Heart left ventricle (tissue), 16 donors: ENCODE measurements at regions not wholly inside any gene's neighbourhood (a gene's known extent, or its start where the extent isn't known, plus 50 kb on each side); places are given as distances from the start of the nearest gene placed in this dataset.

Source experiments
- ATAC-seq, 4 donors: fragments of 200-7000 bp; cut with Tn5 transposase; one replicate each; pipeline ENCODE4 v1.9.1; 2020 to 2022; ENCODE audit warnings: moderate library complexity in 4 of 4, mild to moderate bottlenecking in 3 of 4, moderate number of reproducible peaks in 1 of 4
- DNase-seq, 5 donors: peaks; one replicate each; pipeline ENCODE4 v3.0.0-alpha.2; 2020
- H3K27ac ChIP-seq, 12 donors: fragments of 200-600 bp; sonication (generic) in 4 of 12; one replicate each; pipeline versions ENCODE4 v1.5.0 to v1.8.0; 2016 to 2022; ENCODE audit warnings: mild to moderate bottlenecking in 2 of 12
- H3K27me3 ChIP-seq, 9 donors: fragments of 200-600 bp; sonication (generic) in 2 of 9; one replicate each; pipeline versions ENCODE4 v1.5.1 to v1.8.0; 2016 to 2022; ENCODE audit warnings: mild to moderate bottlenecking in 3 of 9
- H3K36me3 ChIP-seq, 9 donors: fragments of 200-600 bp; sonication (generic) in 2 of 9; one replicate each; pipeline versions ENCODE4 v1.5.0 to v1.8.0; 2018 to 2022; ENCODE audit warnings: mild to moderate bottlenecking in 2 of 9
- H3K4me1 ChIP-seq, 12 donors: fragments of 200-600 bp; sonication (generic) in 4 of 12; one replicate each; pipeline versions ENCODE4 v1.5.0 to v1.8.0; 2016 to 2022; ENCODE audit warnings: mild to moderate bottlenecking in 3 of 12
- H3K4me3 ChIP-seq, 12 donors: fragments of 200-600 bp; sonication (generic) in 4 of 12; one replicate each; pipeline versions ENCODE4 v1.5.0 to v1.8.0; 2017 to 2022; ENCODE audit warnings: mild to moderate bottlenecking in 9 of 12, moderate library complexity in 4 of 12
- H3K9me3 ChIP-seq, 12 donors: fragments of 200-600 bp; sonication (generic) in 4 of 12; one replicate each; pipeline versions ENCODE4 v1.5.0 to v1.8.0; 2016 to 2022; ENCODE audit warnings: mild to moderate bottlenecking in 1 of 12
- POLR2A ChIP-seq, 2 donors: fragments of 450-650 bp; IDR thresholded peaks; one replicate each; pipeline ENCODE4 v1.6.1; 2017; ENCODE audit warnings: antibody characterized with exemption in 2 of 2, mild to moderate bottlenecking in 2 of 2, moderate library complexity in 2 of 2
- WGBS, 4 donors: extraction: QIAGEN DNeasy Blood & Tissue Kit in 2 of 4; methylation state at CpG; one replicate each; pipeline versions ENCODE4 v1.1.5 to v1.1.7; 2013 to 2018; 5-methylcytosine and 5-hydroxymethylcytosine counted together
- intact Hi-C, 10 donors: fragments of 100-400 bp; cut with DNase I; formaldehyde crosslinking; loops; one replicate each; pipeline versions ENCODE4 v1.11.1 to v1.14.2; 2022
- TF ChIP-seq, protein P1 (sequence below), 12 donors: fragments of 200-600 bp; sonication (generic) in 4 of 12; IDR thresholded peaks; one replicate each; pipeline versions ENCODE4 v1.5.0 to v1.8.0; 2018 to 2022; ENCODE audit warnings: antibody characterized with exemption in 12 of 12, mild to moderate bottlenecking in 5 of 12
- donor health status: ischemic (EF 13 %, LVEDD 7.1; RV severe dilation, severe dysfunction).
- donor health status: healthy with polysubstance abuse.
- donor health status: DM: no; HTN: yes; CAD: no.
- donor health status: DM: no; HTN: no; CAD: no.
- donor health status: ischemic (EF 25% LVEDD 6.9; RV normal size, moderate dysfunction).
- donor health status: ischemic (EF 25% LVEDD 5.7; RV mildly dilated, moderate dysfunction).
- donor health status: healthy.
- donor health status: DM: yes; HTN: yes; CAD: no.
- donor health status: ischemic (EF 35%, LVEDD 5.7; RV mildly dilated, moderate dysfunction).
- donor health status: nonischemic (EF 11% LVEDD 7.7; RV severe dilation, severe dysfunction).
- donor health status: DM: yes; HTN: yes; CAD: no.
- donor health status: PGD.
- donor health status: ischemic (EF 29% LVEDD 5.4; RV normal size, mild dysfunction).
- donor health status: nonischemic (EF 23%, LVEDD 6.1; RV moderate dilation, normal function).

DNA sequence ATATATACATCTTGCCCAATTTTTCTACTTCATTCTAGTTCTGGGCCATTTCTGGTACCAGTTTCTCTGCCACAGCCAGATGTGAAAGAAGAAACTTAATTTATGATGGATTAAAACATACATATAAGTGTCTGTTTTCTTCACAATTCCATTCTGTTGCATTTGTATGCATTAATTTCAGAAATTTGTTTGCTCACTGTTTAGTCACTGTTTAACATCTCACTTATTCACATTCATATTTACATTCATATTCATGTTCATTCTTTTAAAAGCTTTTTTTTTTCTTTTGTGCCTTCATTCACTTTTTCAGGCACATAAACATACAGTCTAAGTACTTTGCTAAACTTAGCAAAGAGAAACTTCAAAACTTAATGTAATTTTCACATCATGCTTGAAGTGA lies 684.0 kb upstream of the CDH9 start:
- TF ChIP-seq, protein P1, sequence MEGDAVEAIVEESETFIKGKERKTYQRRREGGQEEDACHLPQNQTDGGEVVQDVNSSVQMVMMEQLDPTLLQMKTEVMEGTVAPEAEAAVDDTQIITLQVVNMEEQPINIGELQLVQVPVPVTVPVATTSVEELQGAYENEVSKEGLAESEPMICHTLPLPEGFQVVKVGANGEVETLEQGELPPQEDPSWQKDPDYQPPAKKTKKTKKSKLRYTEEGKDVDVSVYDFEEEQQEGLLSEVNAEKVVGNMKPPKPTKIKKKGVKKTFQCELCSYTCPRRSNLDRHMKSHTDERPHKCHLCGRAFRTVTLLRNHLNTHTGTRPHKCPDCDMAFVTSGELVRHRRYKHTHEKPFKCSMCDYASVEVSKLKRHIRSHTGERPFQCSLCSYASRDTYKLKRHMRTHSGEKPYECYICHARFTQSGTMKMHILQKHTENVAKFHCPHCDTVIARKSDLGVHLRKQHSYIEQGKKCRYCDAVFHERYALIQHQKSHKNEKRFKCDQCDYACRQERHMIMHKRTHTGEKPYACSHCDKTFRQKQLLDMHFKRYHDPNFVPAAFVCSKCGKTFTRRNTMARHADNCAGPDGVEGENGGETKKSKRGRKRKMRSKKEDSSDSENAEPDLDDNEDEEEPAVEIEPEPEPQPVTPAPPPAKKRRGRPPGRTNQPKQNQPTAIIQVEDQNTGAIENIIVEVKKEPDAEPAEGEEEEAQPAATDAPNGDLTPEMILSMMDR (IDR thresholded peaks at IDR 0.05) = no peak
- no peak for TF ChIP-seq POLR2A (IDR thresholded peaks at IDR 0.05)
- no peak for ATAC-seq
- Histone ChIP-seq H3K4me1 (no peaks in the 10 kb centered on the region), H3K36me3 (no peaks in the 10 kb centered on the region), H3K4me3 (no peak overlapping the region), H3K27me3 (no peaks in the 10 kb centered on the region), H3K27ac (no peak overlapping the region), H3K9me3 (peaks cover 0 to 3% (median 0%) of the 10 kb centered on the region in 12 donors)
- intact Hi-C loops = no loop called here
- DNase-seq = no peak

GRCh38 chr5:27708534-27708933 lies 670.1 kb upstream of the CDH9 start:
- Histone ChIP-seq H3K4me3 (no peak overlapping the region), H3K27ac (no peak overlapping the region), H3K27me3 (no peaks in the 10 kb centered on the region), H3K9me3 (peaks cover 0 to 12% (median 0%) of the 10 kb centered on the region in 12 donors), H3K4me1 (no peaks in the 10 kb centered on the region), H3K36me3 (no peaks in the 10 kb centered on the region)
- DNase-seq (no peak), ATAC-seq (no peak)
- WGBS, 4 donors = 68 to 78% (median 75%) methylated on average over 3 of the region's 3 CpGs
- intact Hi-C loops = no loop called here
- no peak for TF ChIP-seq POLR2A (IDR thresholded peaks at IDR 0.05)
- TF ChIP-seq, protein P1 (IDR thresholded peaks at IDR 0.05) = no peak

DNA sequence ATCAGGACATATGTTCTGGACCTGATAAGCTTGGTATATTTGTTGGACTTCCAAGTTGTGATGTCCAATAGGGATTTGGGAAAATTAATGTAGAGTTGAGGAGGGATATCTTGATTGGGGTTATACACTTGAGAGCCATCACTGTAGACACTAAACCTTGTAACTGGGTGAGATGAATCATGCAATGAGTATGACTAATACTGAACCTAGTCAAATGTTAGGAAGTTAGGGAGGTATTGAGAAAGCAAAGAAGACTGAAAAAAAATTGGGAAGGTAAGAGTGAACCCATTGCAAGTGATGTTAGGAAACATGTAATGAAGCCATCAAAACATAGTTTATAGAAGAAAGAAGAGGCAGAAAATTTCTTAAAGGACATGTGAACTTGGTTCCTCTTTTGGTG lies 668.4 kb upstream of the CDH9 start:
- TF ChIP-seq, protein P1 (IDR thresholded peaks at IDR 0.05) = no peak
- TF ChIP-seq POLR2A (IDR thresholded peaks at IDR 0.05) = no peak
- H3K4me1 ChIP-seq = no peaks in the 10 kb centered on the region
- intact Hi-C loops = no loop called here
- no peaks in the 10 kb centered on the region for H3K36me3 ChIP-seq
- DNase-seq = no peak
- no peak overlapping the region for H3K4me3 ChIP-seq
- no peak overlapping the region for H3K27ac ChIP-seq
- ATAC-seq = no peak
- no peaks in the 10 kb centered on the region for H3K27me3 ChIP-seq
- H3K9me3 ChIP-seq = peaks cover 0 to 3% (median 0%) of the 10 kb centered on the region in 12 donors

DNA sequence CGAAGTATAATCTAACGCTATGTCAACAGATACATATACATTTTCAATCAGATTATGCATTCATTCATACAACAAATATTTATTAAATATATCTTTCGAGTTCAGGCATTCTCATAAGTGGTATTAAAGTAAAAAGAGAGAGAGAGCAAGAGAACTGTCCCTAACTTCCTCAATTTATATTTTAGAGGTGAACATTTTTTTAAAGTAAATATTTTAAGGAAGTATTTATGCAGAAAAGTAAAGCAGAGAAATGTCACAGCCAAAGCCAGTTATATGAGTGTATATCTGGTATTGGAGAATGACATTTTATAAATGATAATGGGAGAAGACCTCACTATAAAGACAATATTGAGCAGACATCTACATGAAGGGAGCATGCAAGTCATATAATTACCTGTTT lies 667.3 kb upstream of the CDH9 start:
- no peaks in the 10 kb centered on the region for H3K27me3 ChIP-seq
- no peaks in the 10 kb centered on the region for H3K9me3 ChIP-seq
- 73 to 83% (median 77%) methylated on average over 3 of the region's 3 CpGs for WGBS, 4 donors
- intact Hi-C loops = no loop called here
- H3K4me3 ChIP-seq = no peak overlapping the region
- no peak for ATAC-seq
- no peak for DNase-seq
- no peaks in the 10 kb centered on the region for H3K4me1 ChIP-seq
- no peaks in the 10 kb centered on the region for H3K36me3 ChIP-seq
- H3K27ac ChIP-seq = no peak overlapping the region
- TF ChIP-seq POLR2A (IDR thresholded peaks at IDR 0.05) = no peak
- TF ChIP-seq, protein P1 (IDR thresholded peaks at IDR 0.05) = no peak
